WTC11 (cell line): ENCODE measurements at regions not wholly inside any gene's neighbourhood (a gene's known extent, or its start where the extent isn't known, plus 50 kb on each side); places are given as distances from the start of the nearest gene placed in this dataset.

Experiments used
- ATF3 ChIP-seq: sonication (generic); formaldehyde crosslinking; conservative IDR thresholded peaks from 2 replicates; pipeline ENCODE4 v1.8.1; 2022; ENCODE audit warnings: mild to moderate bottlenecking, missing genetic modification reagents
- CTCF ChIP-seq: fragments of 200-600 bp; IDR thresholded peaks from 2 replicates; pipeline ENCODE4 v1.8.0; 2022; ENCODE audit warnings: antibody characterized with exemption
- ELF4 ChIP-seq: sonication (generic); formaldehyde crosslinking; IDR thresholded peaks from 2 replicates; pipeline ENCODE4 v1.8.1; 2022; ENCODE audit warnings: low read depth, mild to moderate bottlenecking, moderate library complexity, missing genetic modification reagents
- ESRRA ChIP-seq: sonication (generic); formaldehyde crosslinking; IDR thresholded peaks from 2 replicates; pipeline ENCODE4 v1.8.1; 2022; ENCODE audit warnings: mild to moderate bottlenecking, missing genetic modification reagents, borderline replicate concordance
- FOXP1 ChIP-seq: sonication (generic); formaldehyde crosslinking; IDR thresholded peaks from 2 replicates; pipeline ENCODE4 v1.8.0; 2022; ENCODE audit warnings: missing genetic modification reagents, mild to moderate bottlenecking, moderate library complexity, borderline replicate concordance
- MXD4 ChIP-seq: fragments of 250-450 bp; sonication (Bioruptor Pico); IDR thresholded peaks from 2 replicates; pipeline ENCODE4 v1.8.0; 2021; ENCODE audit warnings: mild to moderate bottlenecking, moderate library complexity, borderline replicate concordance
- NFYB ChIP-seq: sonication (generic); formaldehyde crosslinking; conservative IDR thresholded peaks from 2 replicates; pipeline ENCODE4 v1.8.0; 2022; ENCODE audit warnings: low read depth, missing genetic modification reagents
- PREB ChIP-seq: sonication (generic); formaldehyde crosslinking; IDR thresholded peaks from 2 replicates; pipeline ENCODE4 v1.8.1; 2022; ENCODE audit warnings: mild to moderate bottlenecking, missing genetic modification reagents, moderate library complexity, borderline replicate concordance
- SP1 ChIP-seq: sonication (generic); formaldehyde crosslinking; conservative IDR thresholded peaks from 2 replicates; pipeline ENCODE4 v1.8.1; 2022; ENCODE audit warnings: missing genetic modification reagents
- TP53 ChIP-seq: sonication (generic); formaldehyde crosslinking; IDR thresholded peaks from 2 replicates; pipeline ENCODE4 v1.8.1; 2023; ENCODE audit warnings: mild to moderate bottlenecking, missing genetic modification reagents
- USF1 ChIP-seq: sonication (generic); formaldehyde crosslinking; IDR thresholded peaks from 2 replicates; pipeline ENCODE4 v1.8.0; 2022; ENCODE audit warnings: mild to moderate bottlenecking, missing genetic modification reagents
- ZNF425 ChIP-seq: fragments of 250-450 bp; sonication (Bioruptor Pico); conservative IDR thresholded peaks from 2 replicates; pipeline ENCODE4 v1.9.0; 2021; ENCODE audit warnings: mild to moderate bottlenecking

GRCh38 chr5:126067404-126067803 is 355.8 kb upstream of the GRAMD2B start:
- TF ChIP-seq TP53 (CRISPR knock-in tag) (no peak), ATF3 (CRISPR knock-in tag) (no peak), CTCF (no peak), FOXP1 (CRISPR knock-in tag) (no peak), ESRRA (no peak), ZNF425 (no peak), MXD4 (no peak), PREB (CRISPR knock-in tag) (no peak), SP1 (no peak), USF1 (CRISPR knock-in tag) (no peak), ELF4 (CRISPR knock-in tag) (no peak), NFYB (CRISPR knock-in tag) (no peak)
